Suppressor macrophage (primary cell): ENCODE measurements at regions not wholly inside any gene's neighbourhood (a gene's known extent, or its start where the extent isn't known, plus 50 kb on each side); places are given as distances from the start of the nearest gene placed in this dataset.
"Not testable (repeated sequence)": the region's sequence is repeated elsewhere in the genome, so short reads cannot be mapped to it uniquely, and the experiment has no call there.

Experiments used
- DNase-seq, 4 experiments: peaks; one replicate each; pipeline ENCODE4 v3.0.0-alpha.2; 2020 to 2022

DNA sequence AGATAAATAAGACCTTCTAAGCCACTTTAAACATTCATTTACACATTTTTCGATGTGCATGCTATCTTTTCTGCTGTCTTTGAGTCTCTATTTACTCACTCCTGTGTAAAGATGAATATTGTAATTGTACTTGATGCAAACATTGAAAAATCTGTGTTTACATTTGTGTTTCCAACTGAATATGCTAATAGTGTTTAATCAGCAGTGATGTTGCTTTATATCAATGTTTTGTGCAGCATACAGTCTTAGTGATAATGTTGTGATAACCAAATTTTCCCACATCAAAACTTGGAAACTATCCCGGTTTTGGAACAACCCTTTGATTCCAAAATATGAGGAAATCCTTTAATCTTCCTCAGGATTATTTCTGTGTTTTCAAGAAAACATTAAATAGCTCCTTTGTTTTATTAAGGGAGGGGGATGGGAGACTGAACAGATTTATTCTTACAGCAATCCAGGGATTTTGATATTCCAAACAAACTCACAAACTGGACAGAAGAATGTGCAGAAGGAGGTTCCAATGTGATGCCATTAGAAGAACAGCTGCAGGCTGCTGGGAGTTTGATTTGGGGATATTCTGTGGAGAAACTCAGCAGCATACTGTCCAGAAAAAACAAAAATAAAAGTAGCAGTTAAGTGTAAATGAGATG lies 248.0 kb downstream of the S1PR1 start:
- DNase-seq: no peak

DNA sequence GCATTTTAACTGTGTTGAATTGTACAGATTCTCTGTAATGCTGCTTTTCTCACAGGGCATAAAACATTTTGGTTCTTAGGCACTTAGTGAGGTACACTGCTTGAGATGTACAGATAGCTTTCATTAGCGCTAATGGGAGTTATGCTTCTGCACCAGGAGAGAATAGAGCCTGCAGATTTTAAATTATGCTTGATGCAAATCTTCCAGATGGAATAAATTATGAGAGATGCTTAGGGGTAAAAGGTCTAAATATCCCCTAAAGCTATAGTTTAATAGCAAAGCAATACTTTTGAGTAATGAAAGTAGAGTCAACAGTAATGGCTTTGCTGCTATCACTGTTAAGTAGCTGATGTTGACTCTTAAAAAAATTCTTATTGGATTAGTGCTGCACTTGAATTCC lies 248.9 kb downstream of the S1PR1 start:
- DNase-seq: no peak

DNA sequence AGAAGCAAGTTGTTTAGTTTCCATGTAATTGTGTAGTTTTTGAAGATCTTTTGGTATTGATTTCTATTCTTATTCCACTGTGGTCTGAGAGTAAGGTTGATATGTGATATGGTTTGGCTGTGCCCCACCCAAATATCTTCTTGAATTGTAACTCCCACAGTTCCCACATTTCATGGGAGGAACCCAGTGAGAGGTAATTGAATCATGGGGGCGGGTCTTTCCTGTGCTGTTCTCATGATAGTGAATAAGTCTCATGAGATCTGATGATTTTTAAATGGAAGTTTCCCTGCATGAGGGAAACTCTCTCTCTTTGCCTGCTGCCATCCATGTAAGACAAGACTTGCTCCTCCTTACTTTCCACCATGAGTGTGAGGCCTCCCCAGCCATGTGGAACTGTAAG lies 255.3 kb downstream of the S1PR1 start:
- peak in 3 of 4 experiments; percentile 1 to 3 (median 3) for DNase-seq

DNA sequence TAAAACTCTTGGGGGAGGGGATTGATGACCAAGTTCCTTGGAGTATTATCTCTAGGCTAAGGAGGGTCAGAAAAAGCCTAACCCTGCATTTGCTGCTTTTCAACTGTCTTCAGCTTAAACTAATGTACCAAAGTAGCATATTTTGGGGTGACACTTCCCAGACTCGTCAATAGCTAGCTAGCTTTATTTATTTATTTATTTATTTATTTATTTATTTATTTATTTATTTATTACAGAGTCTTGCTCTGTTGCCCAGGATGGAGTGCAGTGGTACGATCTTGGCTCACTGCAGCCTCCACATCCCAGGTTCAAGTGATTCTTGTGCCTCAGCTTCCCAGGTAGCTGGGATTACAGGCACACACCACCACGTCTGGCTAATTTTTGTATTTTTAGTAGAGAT lies 257.1 kb downstream of the S1PR1 start:
- DNase-seq: not testable (repeated sequence)

DNA sequence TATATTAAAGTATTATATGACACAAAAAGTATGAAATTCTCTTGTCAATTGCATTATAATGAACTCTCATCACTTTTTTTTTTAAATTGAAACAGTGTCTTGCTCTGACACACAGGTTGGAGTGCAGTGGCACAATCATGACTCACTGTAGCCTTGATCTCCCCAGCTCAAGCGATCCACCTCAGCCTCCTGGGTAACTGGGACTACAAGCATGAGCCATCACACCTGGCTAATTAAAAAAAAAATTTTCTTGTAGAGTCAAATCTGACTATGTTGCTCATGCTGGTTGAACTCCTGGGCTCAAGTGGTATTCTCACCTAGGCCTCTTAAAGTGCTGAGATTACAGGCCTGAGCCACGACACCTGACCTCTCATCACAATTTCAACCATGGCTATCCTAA lies 259.3 kb downstream of the S1PR1 start:
- DNase-seq: no peak

DNA sequence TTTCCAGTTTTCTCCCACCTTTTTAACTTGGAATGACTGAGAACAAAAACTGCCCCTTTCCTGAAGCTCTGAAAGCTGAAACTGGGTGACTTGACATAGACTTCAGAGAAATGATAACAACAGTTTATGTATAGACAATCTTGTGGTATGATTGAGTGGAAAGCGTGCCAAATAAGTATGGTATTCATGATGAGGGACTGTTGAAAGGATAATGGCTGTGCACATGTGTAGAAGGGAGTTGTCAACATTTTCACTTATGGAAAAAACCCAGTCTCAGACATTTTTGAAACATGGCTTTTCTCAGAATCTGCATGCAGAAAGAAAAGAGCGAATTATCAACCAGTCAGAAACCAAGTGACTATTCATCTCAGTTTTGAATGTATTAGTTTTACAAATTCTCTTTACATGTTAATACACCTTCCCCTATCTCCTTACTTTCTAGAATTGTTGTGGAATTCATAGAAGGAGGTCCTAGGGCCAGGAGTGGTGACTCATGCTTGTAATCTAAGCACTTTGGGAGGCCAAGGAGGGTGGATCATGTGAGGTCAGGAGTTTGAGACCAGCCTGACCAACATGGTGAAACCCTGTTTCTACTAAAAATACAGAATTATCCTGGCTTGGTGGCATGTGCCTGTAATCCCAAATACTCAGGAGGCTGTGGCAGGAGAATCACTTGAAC lies 261.2 kb downstream of the S1PR1 start:
- no peak for DNase-seq

DNA sequence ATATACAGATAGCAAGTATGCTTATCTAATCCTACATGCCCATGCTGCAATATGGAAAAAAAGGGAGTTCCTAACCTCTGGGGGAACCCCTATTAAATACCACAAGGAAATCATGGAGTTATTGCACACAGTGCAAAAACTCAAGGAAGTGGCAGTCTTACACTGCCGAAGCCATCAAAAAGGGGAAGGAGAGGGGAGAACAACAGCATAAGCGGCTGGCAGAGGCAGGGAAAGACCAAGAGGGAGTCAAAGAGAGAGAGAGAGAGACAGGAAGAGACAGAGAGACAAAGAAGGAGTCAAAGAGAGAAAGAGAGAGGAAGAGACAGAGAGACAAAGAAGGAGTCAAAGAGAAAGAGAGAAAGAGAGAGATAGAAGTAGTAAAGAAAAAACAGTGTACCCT lies 267.3 kb downstream of the S1PR1 start:
- peak; percentile 15 to 54 (median 32) for DNase-seq

DNA sequence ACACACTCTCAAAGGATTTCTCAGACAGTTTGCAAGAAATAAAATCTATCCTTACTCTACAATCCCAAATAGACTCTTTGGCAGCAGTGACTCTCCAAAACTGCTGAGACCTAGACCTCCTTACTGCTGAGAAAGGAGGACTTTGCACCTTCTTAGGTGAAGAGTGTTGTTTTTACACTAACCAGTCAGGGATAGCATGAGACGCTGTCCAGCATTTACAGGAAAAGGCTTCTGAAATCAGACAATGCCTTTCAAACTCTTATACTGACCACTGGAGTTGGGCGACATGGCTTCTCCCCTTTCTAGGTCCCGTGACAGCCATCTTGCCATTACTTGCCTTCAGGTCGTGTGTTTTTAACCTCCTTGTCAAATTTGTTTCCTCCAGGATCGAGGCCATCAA lies 268.4 kb downstream of the S1PR1 start:
- not testable (repeated sequence) for DNase-seq

DNA sequence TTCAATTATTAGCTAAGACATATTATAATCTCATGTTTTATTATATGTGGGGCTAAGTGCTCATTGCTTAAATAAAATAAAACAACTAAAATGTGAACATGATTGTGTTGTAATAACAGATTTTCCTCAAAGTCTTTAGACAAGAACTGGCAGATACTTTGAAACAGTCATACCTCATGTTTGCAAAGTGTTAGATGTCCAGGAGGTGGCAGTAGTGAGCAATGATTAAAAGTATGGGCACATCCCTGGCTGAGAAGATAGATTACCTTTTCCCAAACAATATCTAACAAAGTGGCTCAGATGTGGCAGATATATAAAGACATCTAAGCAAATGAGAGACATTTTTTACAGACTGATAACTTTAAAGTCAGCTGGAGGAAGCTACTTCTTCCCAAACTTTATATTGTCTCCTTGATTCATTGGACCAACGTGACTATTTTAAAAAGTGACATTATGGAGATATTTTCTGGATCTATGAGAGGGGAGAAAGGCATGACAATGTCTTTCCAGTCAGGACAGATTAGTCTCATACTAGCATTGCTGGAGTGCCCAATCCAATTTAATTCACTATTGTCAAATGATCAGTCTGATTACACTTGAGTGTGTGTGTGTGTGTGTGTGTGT lies 269.8 kb downstream of the S1PR1 start:
- DNase-seq: peak; percentile 55 to 75 (median 68)

DNA sequence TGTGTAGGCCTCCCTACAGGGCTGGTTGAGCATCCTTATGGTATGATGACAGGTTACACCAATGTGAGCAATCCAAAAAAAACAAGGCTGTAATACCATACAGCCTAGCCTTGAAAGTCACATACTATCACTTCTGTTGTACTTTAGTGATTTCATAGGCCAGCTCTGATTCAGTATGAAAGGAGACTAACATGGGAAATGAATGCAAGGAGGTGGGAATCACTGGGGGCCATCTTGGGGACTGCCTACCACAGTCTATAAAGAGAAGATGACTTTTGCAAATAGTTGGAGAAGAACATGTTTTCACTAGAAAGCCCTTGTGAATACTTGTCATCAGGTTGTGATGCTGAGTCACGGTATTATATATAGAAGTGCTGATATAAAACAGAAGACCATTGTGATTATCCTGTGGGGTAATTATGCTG lies 270.7 kb downstream of the S1PR1 start:
- DNase-seq: peak in 1 of 4 experiments; percentile 17

DNA sequence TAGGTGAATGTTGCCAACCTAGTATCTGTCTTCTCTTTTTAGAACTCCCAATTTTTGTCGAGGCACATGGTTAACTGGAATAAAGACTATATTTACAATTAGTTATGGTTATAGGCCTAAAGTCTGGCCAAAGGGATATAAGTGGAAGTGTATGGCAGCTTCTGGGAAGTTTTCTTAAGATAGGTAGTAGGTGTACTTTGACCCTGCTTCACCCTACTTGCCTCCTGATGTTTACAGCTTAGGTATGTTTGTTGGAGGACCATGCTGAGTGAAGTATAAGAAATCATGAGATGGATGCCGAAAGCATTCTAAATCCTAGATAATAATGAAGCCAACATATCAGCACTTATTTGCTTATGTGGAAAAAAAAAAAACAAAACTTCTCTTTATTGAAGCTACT lies 272.1 kb downstream of the S1PR1 start:
- no peak for DNase-seq

DNA sequence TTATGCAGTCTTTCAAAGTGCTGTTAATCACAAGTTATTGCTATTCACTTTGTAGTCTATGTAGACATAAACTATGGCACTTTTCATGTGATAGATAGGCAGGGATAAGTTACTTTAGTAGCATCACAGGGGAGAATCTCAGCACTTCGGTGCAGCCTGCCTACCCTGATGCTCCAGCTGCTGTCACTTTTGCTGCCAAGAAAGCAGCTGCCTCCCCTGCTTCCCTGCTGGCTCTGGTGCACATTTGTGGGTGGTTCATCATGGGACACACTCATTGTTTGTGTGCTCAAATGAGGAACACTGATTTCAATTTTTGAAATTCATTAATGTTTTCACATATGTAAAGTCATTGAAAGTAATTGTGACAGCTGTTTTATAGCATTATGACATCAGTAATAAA lies 272.6 kb downstream of the S1PR1 start:
- no peak for DNase-seq

DNA sequence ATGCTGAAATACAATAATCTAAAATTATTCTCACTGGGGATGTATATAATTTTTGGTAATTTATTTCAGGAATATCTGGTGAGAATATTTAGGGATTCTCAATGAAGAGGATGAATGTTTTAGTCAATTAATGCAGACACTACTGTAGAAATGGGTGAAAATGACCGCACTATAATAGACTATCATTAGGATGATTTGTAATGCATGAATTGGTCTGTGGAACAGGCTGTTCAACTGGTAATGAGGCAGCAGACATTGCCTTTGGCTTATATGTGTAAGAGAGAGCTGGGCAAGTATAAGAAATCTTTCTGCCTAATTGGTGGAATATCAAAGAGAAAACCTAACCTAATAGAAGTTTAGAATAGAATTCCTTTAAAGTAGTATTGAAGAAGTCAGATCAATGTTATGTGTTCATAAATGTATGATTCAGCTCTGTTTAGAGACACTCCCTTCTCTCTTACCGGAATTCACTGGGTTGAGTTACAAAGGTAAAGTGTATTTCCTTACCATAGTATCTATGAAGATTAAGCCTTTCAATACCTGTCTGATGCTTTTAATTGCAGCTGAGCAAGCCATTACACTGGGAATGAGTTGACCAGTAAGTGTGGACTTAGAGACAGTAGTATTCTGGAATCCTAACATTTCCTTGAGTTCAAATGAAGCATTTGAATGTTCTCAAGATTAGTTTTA lies 274.5 kb downstream of the S1PR1 start:
- DNase-seq: no peak

DNA sequence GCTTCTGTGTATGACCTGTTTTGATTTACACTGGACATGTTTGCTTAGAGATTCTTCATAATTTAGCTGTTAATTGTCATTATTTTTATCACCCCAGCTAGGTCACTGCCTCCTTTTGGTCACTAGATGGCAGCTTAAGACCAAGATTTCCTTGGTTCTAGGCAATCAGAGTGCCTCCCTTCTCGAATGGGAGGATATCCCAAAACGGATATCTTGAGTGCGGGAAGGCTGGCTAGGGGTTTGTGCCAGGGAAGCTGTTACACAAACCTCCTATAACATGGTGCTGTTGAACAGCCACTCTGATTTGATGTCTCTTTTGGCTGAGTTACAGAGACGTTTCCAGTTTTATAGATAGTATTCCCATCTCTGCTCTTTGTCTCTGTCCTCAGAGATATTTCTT lies 283.5 kb downstream of the S1PR1 start:
- DNase-seq: peak; percentile 20 to 53 (median 50)

DNA sequence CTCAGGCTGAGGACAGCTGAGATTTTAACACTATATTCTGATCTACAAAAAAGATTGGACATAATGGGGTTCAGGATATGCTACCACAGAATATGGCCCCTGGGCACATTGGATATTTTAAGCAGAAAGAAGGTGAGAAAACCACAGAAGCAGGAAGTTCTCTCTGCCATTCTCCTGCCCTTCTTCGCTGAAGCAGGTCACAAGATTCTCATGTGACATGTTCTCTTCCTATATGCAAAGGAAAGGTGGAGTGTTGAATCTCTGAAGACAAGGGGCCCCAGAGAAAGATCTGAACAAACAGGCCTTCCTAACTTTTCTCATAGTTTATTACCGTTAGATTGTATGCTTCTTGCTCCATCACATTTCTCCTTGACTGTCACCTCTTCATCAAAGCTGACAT lies 285.7 kb downstream of the S1PR1 start:
- DNase-seq: no peak

DNA sequence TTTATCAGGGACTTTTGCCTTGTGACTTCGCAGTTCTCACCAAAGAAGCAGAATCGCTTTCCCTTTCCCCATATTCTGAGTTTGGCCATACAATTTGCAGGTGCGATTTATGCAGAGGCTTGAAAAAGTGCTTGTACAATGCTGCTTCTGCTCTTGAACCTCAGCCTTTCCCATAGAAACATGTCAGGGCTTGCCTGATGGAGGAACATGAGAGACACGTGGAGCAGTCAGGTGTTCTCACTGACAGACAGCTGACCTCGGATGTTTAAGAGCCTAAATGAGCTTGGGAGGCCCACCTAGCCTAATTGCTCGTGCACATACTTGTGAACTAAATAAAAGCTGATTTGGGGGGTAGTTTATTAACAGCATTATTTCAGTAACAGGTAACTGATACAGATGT lies 290.0 kb downstream of the S1PR1 start:
- DNase-seq: no peak

DNA sequence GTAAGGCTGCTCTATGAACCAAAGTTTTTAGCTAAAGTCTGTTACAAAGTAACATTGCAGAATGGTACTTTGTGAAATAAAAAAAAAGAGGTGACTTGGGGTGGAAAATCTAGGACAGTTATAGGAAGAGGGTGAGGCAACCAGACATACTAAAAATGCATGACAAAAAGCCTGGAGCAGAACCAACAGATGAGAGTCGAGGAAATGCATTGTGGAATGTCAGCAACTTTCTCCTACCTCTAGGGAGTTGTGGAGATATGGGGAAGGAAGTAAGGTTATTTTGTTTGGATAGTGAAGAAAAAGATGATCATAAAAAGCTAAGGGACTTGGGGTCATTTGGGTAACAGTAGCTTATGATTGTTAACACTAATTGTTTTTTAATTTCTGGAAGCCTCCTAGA lies 295.6 kb downstream of the S1PR1 start:
- DNase-seq: no peak

DNA sequence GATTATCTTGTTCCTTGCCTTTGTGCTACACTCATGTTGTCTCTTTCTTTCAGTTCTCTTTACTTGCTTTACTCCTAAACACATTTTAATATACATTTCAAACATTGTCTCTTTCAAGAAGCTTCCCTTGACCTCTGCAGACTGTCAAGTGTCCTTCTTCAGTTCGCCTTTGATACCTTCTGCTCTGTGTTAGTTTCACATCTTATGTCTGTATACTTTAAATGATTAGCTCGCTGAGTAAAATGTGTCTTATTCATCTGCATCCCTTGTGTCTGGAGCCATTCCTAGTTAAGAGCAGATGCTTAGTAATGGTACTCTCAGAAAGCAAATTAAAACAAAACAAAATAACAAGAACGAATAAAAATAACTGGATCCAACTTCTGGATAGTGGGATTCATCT lies 303.3 kb downstream of the S1PR1 start:
- DNase-seq: no peak

DNA sequence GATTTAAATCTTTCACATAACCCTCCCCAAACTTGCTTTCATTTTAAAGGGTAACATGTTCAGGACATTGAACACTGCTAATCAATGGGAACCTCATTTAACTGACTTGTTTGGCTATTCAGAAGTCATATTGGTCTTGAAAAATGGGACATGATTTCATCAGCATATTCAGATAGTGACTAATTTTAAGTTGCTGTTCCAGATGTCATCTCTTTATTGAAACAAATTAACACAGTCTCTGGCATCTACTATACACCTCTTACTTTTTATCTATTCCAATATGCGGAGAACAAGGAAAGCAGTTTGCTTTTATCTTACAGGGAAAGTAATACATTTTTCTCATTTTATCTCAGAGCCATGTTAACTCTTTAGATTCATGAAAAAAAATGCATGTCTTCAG lies 310.1 kb downstream of the S1PR1 start:
- no peak for DNase-seq

DNA sequence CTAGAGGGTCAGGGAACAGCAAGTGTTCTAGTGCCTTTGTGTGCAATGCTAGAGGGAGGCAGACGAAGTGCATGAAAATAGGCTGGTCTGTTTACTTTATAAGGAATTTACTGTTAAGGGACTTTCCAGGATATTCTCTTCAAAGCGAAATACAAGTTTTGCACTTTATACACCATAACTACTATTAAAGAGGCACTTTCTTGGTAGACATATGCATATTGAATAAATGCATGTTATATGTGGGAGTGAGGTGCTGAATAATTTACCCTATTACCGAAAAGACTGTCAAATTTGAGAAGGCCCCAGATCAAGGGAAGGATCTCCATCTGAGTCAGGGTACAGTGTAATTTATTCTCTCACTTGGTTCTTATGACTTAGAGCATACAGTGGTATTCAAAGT lies 310.5 kb downstream of the S1PR1 start:
- DNase-seq: no peak

DNA sequence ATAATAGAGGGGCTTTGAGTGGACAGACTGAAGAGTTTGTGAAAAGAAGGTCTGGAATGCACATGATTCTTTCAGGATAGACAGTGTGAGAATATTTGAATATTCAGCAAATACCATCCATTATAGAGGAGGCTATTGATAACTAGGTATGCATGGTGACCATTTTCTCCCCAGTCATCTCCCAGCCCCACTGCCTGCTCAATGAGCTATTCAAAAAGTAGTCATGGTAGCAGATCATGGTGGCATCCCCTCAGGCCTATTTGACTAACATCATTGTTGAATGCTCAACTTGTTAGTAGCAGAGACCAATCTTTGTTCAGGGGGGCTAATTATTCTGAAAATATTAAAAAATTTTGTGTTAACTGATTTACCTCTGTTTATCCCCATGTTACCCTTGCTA lies 311.6 kb downstream of the S1PR1 start:
- no peak for DNase-seq

DNA sequence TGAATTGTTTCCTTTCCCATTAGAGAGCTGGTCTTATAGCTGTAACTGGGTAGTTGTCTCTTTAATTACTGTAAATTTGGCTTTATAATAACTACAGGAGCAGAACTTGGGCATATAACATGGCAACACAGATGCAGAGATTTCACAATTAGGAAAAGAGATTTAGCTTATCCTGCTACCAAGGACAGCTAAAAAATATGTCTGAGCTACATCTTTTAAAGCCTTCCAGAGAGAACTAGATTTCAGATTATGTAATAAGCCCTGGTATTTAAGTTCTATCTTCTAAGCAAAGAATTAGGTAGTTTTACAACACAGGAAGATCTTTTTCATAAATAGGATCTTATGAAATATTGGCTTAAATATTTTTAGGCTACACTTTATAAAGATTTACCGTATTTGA lies 313.8 kb downstream of the S1PR1 start:
- DNase-seq: no peak

DNA sequence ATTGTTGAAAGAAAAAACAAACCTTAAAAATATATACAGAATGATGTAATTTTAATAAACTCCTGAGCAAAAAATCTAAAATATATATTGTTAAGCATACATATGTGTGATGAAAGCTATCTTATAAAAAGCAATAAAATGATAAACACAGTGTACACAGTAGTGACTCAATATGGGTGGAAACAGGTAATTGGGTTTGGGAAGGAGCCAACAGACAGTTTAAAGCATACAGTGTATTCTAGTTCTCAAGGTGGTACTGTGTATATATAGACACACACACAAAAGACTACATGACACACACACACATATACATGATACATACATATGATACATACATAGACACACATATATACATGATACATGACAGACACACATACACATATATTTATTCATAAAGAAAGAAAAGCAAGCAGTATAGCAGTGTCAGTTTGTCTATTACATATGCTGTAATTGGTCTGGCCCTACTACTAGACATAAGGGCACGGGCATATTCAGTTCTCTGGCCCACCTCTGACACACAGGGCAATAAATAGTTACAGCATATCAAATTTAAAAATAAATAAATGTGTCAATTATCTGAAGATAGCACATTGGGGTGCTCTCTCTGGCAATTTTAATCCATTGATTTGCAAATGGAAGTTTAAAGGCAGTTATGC lies 330.2 kb downstream of the S1PR1 start:
- DNase-seq: no peak
